GM21825 (cell line): ENCODE measurements at regions not wholly inside any gene's neighbourhood (a gene's known extent, or its start where the extent isn't known, plus 50 kb on each side); places are given as distances from the start of the nearest gene placed in this dataset.

ENCODE experiments used
- ATAC-seq: cut with Tn5 transposase; IDR thresholded peaks from one replicate; pipeline ENCODE4 v1.9.1; 2021; ENCODE audit warnings: mild to moderate bottlenecking, moderate library complexity; ENCODE audit not compliant: unreplicated experiment

DNA sequence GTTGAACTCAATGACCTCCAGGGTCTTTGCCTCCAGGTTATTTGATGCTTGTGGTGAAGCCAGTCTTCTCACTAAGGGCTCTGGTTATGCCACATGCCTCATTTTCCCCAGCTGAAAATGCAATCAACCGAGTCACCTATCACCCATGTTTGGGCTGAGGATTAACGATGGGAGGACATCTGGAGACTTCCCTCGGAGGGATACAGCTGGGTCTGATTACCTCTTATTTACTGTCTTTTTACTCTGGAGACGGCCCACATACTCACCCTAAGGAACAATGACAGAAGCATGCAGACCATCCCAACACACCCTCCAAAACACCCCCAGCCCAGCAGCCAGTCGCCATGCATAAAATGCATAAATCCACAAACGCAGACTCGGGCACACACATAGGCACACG lies 187.4 kb downstream of the OPA1 start:
- ATAC-seq: no peak

DNA sequence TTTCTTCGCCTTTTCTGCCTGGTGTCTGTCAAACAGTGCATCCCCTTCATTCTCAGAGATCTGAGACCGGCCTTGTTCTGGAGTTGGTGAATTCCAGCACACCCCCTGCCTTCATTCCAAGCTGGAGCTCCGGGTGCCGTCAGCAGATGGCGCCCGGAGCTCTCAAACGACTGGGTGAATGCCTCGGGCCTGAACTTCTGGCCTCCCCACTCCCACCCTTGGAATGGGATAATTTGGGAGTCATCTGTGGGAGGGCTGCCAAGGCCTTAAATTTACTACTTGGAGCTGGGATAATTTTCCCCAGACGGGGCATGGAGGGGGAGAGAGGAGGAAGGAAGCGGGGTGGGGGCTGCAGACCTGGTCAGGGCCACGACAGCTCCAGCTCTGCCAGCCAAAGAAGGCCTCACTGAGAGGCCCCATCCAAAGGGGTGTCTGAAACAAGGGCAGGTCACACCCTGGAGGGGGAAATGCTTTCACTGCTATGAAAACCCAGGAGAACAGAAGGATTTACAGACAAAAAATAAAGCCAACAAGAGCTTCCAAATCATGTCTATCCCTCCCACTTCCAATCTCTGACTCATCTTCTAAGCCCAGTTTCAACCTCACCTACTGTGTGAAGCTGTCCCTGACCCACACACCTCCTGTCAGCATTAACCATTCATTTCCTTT lies 187.9 kb downstream of the OPA1 start:
- no peak for ATAC-seq

DNA sequence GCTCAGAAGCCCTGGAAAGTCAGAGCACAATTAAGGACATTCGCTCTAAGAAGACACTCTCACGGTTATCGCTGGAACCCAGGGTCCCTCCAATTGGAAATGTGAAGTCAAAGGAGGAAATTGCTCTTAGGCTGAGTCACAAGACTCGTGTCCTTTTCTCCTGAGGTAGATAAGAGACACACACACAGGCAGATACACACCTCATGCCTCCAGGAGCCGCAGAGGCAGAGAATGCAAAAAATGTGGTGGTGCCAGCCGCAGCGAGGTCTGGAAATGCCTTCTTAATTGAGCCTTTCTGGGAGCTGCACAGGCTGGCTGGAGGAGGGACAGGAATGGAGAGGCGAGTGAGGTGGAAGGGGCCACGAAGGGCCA lies 189.3 kb downstream of the OPA1 start:
- ATAC-seq: no peak

DNA sequence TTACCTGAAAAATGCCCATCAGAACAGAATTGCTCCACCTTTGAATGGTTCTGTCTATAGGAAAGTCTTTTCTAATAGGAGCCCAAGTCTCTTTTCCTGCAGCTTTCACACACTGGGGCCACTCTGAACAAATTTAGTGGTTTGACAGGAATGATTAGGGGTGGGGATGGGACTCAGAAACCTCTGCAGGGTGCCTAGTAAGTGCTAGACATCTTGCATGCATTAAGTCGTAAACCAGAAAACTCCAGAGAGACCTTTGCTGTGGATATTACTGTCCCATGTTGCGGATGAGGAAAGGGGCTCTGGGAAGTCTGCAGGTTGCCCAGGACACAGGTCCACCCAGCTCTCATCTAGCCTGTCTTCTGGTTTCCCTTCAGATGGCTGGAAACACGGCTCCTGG lies 189.7 kb downstream of the OPA1 start:
- no peak for ATAC-seq

- ATAC-seq: no peak
Observed at GRCh38 chr3:193783166-193783896, 190.3 kb downstream of the OPA1 start.

DNA sequence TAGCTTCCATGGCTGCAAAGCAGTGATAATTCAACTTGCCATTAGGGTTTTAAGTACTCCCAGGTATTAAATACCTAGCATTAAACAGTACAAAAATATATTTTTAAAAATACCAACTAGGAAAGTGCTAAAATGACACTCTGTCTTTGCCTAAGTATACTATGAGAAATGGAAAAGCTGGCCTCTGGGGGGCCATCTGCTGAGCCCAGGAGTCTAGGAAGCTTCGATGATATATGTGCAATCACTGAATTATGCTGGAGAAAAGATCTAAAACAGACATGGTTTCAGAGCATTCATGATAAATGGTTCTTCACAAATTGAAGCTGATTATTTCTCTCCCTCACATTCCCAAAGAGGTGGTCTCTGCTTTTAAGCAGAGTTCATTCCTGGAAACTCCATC lies 191.8 kb downstream of the OPA1 start:
- no peak for ATAC-seq

DNA sequence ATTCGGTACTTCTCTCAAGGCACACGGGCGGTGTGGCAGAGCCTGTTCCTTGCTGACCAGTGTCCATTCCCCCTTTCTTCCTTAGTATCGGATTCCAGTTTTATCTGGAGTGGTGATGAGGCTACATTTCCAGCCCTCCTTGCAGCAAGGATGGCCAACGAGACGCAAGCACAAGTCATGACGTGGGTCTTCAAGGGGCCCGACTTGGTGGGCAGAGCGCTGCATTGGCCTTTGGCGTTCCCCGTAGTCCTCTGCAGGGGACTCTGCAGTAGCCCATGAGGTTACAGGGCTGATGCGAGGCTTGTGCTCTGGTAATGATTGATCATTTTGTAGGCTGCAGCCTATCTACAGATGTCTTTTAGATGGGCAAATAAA lies 194.5 kb downstream of the OPA1 start:
- no peak for ATAC-seq

GRCh38 chr3:193788189-193788991 lies 195.4 kb downstream of the OPA1 start:
- ATAC-seq: peak; percentile 70

DNA sequence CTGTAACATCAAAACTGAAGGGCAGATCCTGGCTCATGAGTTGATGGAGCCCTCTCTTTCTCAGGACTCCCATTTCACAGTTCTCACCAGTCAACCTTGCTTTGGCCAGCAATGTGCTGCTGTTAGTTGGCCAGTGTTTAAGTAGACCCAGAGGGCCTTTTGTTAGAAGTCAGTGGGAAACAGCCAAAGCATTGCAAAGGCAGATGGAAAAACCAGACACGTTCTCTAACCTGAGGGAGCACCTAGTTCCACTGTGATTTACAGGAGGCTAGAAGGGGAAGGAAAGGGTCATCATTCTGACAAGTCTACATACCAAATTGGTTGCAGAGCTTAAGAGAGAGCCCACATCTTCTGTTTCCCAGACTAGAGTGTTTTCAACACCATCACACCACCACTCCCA lies 196.4 kb downstream of the OPA1 start:
- ATAC-seq: no peak

DNA sequence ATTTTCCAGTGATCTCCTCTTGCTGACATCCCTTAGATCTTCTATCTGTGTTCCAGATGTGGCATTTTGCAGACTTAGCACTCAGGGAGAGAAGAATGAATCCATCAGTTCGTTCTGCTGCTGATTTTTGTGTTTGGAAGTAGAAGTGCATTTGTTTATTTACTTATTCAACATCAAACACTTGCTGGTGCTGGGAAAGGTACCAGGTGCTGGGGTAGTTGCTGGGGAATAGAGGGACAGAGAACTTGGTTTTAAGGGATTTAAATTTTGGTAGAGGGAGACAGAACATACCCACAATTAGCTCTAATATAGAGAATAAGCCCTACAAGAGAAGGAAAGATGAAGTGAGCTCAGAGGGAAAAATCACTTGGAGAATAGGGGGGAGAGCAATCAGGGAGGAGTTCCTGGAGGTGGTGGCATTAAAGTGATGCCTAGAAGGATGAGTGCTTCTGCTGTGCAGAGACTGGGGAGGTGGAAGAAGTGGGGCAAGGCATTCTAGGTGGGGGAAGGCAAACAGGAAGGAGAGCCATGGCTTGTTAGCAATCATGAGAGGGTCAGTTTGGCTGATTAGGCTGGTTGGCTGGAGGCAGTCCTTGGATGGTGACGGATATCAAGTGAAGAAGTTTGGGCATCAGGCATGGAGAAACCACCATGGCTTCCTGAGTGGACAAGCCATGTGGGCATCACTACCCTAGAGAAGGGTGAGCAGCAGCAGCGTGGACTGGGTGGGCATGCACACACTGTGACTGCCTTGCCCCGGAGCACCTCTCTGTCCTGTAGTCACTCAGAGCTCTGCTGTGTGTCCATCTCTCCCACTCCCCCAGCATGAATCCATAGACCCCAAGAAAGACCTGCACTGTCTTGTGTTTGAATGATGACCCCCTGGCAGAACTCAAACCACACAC lies 197.3 kb downstream of the OPA1 start:
- ATAC-seq: no peak

DNA sequence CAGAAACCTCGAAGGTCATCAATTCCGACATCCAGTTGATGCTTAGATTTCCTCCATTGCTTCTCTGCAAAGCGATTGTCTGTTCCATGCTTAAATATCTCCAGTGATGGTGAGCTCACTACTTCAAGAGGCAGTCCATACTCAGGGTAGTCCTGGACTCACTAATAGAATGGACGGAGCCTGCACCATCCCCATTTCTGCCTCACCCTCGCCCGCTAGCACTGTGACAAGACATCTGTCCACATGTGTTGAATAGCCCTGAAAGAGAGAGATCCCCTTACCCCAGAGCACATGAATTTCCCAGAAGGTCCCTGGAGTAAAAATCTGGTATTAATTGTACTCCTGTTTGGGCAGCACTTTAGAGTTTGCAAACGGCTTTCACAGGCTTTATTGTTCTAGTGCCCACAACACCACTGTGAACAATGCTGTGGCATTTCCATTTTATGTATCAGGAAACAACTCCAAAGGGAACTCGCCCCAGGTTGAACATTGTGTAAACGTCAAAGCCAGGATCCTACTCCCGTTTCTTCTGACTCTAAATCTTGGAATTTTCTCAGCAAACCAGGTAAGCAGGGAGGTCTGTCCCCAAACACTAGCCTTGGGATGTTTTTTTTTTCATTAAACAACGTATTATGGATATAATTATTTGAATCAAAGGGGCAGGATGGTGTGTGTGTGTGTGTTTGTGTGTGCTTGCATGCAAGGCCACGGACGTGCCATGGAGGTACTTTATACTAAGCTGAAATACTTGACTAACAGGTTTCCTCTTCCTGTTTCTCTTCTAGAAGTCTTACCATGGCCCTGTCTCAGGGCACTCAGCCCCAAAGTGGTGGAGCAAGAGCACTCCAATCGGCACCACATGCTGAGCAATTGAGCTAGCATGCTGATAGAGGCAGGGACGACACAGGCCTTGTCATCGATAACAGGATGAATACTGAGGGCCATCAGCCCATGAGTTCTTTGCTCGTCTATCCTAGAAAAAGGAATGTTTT lies 198.3 kb downstream of the OPA1 start:
- ATAC-seq: no peak

DNA sequence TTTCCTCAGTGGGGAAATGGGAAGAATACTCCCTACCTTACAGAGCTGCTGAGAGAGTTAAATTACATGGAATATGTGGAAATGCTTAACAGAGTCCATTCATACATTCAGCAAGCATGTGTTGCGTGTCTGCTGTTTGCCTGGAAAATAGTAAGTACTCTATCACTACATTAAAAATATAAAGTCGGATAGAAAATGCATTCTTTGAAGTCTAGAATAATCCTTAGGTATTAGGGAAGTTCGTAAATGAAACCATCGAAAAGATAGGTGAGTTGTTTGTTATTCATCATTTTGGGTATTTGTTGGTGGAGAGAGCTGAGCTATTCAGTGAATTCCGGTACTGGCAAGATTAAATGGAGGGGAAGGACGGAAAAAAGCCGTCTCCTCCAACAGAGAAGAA lies 200.1 kb downstream of the OPA1 start:
- ATAC-seq: no peak

- ATAC-seq: no peak
Observed at GRCh38 chr3:193794002-193794881, 201.2 kb downstream of the OPA1 start.

- ATAC-seq: no peak
Observed at GRCh38 chr3:193795062-193795690, 202.2 kb downstream of the OPA1 start.

DNA sequence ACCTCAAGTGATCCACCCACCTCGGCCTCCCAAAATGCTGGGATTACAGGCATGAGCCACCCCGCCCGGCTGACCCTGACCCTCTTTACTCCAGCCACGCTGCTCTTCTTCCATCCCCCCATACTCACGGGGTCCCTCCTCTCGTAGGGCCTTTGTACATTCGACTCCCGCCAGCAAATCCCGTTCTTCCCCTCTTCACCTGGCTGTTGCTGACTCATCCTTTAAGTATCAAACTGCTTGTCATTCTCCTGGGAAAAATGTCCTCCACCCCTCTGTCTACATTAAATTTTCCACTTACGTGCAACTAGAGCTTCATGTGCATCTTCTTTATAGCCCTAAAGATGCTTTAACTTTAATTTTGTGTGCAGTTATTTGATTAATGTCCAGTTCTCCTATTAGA lies 203.1 kb downstream of the OPA1 start:
- ATAC-seq: no peak

GRCh38 chr3:193797566-193797965 lies 204.6 kb downstream of the OPA1 start:
- no peak for ATAC-seq

GRCh38 chr3:193798051-193798450 lies 205.0 kb downstream of the OPA1 start:
- ATAC-seq: no peak
